ENCODE measurements at regions not wholly inside any gene's neighbourhood (a gene's known extent, or its start where the extent isn't known, plus 50 kb on each side); places are given as distances from the start of the nearest gene placed in this dataset.
A peak's percentile ranks its signal among the peaks of the same experiment; 100 is the strongest.

DNA sequence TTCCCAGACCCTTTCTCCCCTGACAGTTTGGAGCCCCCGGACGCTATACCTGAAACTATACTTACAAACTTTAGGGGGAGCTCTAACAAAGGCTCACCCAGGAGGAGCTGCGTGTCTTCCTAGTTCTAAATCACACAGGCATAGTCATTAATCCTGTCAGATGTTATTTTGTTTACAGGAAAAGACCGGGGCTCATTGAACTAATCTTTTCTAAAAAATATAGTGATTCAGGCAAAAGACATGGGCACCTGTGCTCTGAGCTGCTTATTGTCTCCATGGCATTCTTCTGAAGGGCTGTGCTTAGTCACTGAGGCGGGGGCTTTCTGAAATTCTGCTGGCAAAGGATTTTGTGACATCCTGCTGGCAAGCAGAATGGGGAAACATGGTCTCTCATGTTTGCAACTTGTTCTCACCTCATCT is 1577.0 kb downstream of the NCAM2 start:
- peak overlapping the region; percentile 66 for H3K4me2 ChIP-seq (ENCODE audit: low read depth, low read length, poor library complexity, severe bottlenecking)
- peak overlapping the region; percentile 40; the same call in 1 of the 2 replicates for H3K9ac ChIP-seq (ENCODE audit: low read length)

DNA sequence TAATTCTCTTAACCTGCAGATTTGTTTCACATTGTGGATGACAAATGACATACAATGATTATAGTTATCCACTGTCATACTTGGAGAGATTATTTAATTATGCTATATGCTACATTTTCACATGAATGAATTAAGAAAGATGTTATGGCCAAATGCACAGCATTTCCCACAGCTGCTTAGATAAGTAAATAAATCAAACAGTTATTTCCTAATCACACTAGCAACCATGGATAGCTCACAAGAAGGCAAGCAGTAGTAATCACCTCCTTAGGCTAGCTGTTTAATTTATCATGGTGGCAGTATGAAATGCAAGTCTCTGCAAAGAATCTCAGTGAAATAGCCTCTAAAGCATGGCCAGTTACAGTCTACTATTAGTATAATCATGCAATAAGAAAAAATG is 1581.5 kb downstream of the NCAM2 start:
- Histone ChIP-seq H3K9ac (ENCODE audit: low read length) (no peak overlapping the region), H3K4me2 (ENCODE audit: low read depth, low read length, poor library complexity, severe bottlenecking) (no peak overlapping the region), H3F3A (ENCODE audit: insufficient read depth) (no peaks in the 10 kb centered on the region), H2AFZ (ENCODE audit: low read depth, low read length, severe bottlenecking) (peak overlapping the region; percentile 14), H3K36me3 (ENCODE audit: low read length) (no peaks in the 10 kb centered on the region), H3K9me2 (replicated peaks; ENCODE audit: insufficient read depth, low read length) (no peaks in the 10 kb centered on the region), H3K27me3 (ENCODE audit: low read length) (no peaks in the 10 kb centered on the region), H3K27ac (ENCODE audit: low read depth, low read length) (no peak overlapping the region), H3K9me3 (ENCODE audit: insufficient read depth, low read length) (no peaks in the 10 kb centered on the region), H3K4me3 (ENCODE audit: insufficient read depth, low read length, poor library complexity, severe bottlenecking) (no peak overlapping the region), H3K79me2 (ENCODE audit: insufficient read depth, low read length) (no peaks in the 10 kb centered on the region), H4K20me1 (ENCODE audit: low read depth, low read length) (no peaks in the 10 kb centered on the region)
- TF ChIP-seq EZH2phosphoT487 (conservative IDR thresholded peaks at IDR 0.05; ENCODE audit: low read length): no peak
- TF ChIP-seq, protein P1, sequence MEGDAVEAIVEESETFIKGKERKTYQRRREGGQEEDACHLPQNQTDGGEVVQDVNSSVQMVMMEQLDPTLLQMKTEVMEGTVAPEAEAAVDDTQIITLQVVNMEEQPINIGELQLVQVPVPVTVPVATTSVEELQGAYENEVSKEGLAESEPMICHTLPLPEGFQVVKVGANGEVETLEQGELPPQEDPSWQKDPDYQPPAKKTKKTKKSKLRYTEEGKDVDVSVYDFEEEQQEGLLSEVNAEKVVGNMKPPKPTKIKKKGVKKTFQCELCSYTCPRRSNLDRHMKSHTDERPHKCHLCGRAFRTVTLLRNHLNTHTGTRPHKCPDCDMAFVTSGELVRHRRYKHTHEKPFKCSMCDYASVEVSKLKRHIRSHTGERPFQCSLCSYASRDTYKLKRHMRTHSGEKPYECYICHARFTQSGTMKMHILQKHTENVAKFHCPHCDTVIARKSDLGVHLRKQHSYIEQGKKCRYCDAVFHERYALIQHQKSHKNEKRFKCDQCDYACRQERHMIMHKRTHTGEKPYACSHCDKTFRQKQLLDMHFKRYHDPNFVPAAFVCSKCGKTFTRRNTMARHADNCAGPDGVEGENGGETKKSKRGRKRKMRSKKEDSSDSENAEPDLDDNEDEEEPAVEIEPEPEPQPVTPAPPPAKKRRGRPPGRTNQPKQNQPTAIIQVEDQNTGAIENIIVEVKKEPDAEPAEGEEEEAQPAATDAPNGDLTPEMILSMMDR (IDR thresholded peaks at IDR 0.05; ENCODE audit: insufficient read depth, low read length, poor library complexity, severe bottlenecking): no peak

More for the DNA sequence above, 1577.0 kb downstream of the NCAM2 start:
- no peaks in the 10 kb centered on the region for H3K79me2 ChIP-seq (ENCODE audit: insufficient read depth, low read length)
- H4K20me1 ChIP-seq (ENCODE audit: low read depth, low read length): no peaks in the 10 kb centered on the region
- H3K36me3 ChIP-seq (ENCODE audit: low read length): no peaks in the 10 kb centered on the region
- H3F3A ChIP-seq (ENCODE audit: insufficient read depth): peaks cover 5% of the 10 kb centered on the region; the same call in 1 of the 2 replicates
- H3K9me2 ChIP-seq (replicated peaks; ENCODE audit: insufficient read depth, low read length): no peaks in the 10 kb centered on the region
- peak overlapping the region; percentile 41 for H3K4me3 ChIP-seq (ENCODE audit: insufficient read depth, low read length, poor library complexity, severe bottlenecking)
- no peaks in the 10 kb centered on the region for H3K27me3 ChIP-seq (ENCODE audit: low read length)
- H3K27ac ChIP-seq (ENCODE audit: low read depth, low read length): peak overlapping the region; percentile 5; the same call in 1 of the 2 replicates
- no peaks in the 10 kb centered on the region for H3K9me3 ChIP-seq (ENCODE audit: insufficient read depth, low read length)
- TF ChIP-seq EZH2phosphoT487 (conservative IDR thresholded peaks at IDR 0.05; ENCODE audit: low read length): no peak
- TF ChIP-seq, protein P1 (IDR thresholded peaks at IDR 0.05; ENCODE audit: insufficient read depth, low read length, poor library complexity, severe bottlenecking): peak; percentile 70
- H2AFZ ChIP-seq (ENCODE audit: low read depth, low read length, severe bottlenecking): peak overlapping the region; percentile 98

- Histone ChIP-seq H4K20me1 (ENCODE audit: low read depth, low read length) (no peaks in the 10 kb centered on the region), H3K9me2 (replicated peaks; ENCODE audit: insufficient read depth, low read length) (no peaks in the 10 kb centered on the region), H3K79me2 (ENCODE audit: insufficient read depth, low read length) (no peaks in the 10 kb centered on the region), H3K36me3 (ENCODE audit: low read length) (no peaks in the 10 kb centered on the region), H2AFZ (ENCODE audit: low read depth, low read length, severe bottlenecking) (no peak overlapping the region), H3K27ac (ENCODE audit: low read depth, low read length) (no peak overlapping the region), H3K4me2 (ENCODE audit: low read depth, low read length, poor library complexity, severe bottlenecking) (no peak overlapping the region), H3K27me3 (ENCODE audit: low read length) (no peaks in the 10 kb centered on the region), H3K4me3 (ENCODE audit: insufficient read depth, low read length, poor library complexity, severe bottlenecking) (no peak overlapping the region), H3K9me3 (ENCODE audit: insufficient read depth, low read length) (0 out of 2 replicates have a peak, but pooled peaks cover 5% of the 10 kb centered on the region), H3K9ac (ENCODE audit: low read length) (no peak overlapping the region), H3F3A (ENCODE audit: insufficient read depth) (0 out of 2 replicates have a peak, but pooled peaks cover 4% of the 10 kb centered on the region)
- TF ChIP-seq EZH2phosphoT487 (conservative IDR thresholded peaks at IDR 0.05; ENCODE audit: low read length): no peak
- TF ChIP-seq, protein P1 (IDR thresholded peaks at IDR 0.05; ENCODE audit: insufficient read depth, low read length, poor library complexity, severe bottlenecking): no peak
Measured at GRCh38 chr21:22582026-22582425, 1583.8 kb downstream of the NCAM2 start.
